GM13977 (cell line): ENCODE measurements at regions not wholly inside any gene's neighbourhood (a gene's known extent, or its start where the extent isn't known, plus 50 kb on each side); places are given as distances from the start of the nearest gene placed in this dataset.

ENCODE experiments used
- DNase-seq: peaks from one replicate; pipeline ENCODE4 v3.0.0; 2012; ENCODE audit warnings: low spot score
- in situ Hi-C: fragments of 300-500 bp; cut with MboI; formaldehyde crosslinking; loops from one replicate; pipeline ENCODE4 v1.12.0; 2022; ENCODE audit warnings: low sequenced_read_pairs, low pct_unique_long_range_greater_than_20kb, mixed read lengths, inconsistent platforms; ENCODE audit not compliant: unreplicated experiment
- TF ChIP-seq, protein P1 (sequence below): IDR thresholded peaks from 2 replicates; pipeline ENCODE4 v1.5.1; 2012; ENCODE audit warnings: mild to moderate bottlenecking, control low read depth; ENCODE audit not compliant: insufficient read depth; ENCODE audit errors: extremely low read depth, missing control alignments

DNA sequence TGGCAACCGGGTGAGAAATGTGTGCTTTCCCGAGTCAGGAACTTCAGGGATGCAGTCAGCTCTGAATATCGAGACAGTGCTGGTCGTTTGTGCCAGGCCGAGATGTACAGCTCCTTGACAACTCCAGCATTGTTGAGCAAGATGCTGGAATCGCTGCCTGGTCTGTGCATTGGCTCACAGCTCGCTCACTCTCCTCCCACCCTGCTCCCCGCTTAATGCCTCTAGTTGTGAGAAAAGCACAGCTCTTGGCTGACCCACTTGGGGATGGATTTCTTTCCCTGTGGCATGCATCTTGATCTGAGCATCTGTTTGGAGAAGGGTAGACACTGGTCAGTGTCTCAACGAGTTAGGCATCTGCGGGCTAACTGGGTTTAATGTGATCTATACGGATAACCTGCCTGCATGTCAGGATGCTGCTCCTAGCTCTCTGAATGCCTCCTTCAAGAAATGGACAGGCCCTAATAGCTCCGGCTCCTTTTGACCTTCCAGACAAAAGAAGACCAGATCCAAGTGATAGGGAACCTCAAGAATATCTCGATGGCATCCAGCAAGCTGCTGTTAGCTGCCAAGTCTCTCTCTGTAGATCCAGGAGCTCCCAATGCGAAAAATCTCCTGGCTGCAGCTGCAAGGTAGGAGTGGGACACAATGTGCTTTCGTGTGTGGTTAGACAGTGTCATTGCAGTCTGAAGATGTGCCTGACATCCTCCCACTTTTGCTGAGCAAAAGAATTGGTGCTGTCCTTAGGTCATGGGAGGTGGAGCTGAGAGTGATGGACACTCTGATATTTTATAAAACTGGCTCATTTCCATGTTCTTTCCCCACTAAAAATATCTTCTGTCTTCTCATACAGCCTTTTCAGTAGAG, 302.2 kb upstream of the TPM1 start:
- no peak for DNase-seq
- TF ChIP-seq, protein P1, sequence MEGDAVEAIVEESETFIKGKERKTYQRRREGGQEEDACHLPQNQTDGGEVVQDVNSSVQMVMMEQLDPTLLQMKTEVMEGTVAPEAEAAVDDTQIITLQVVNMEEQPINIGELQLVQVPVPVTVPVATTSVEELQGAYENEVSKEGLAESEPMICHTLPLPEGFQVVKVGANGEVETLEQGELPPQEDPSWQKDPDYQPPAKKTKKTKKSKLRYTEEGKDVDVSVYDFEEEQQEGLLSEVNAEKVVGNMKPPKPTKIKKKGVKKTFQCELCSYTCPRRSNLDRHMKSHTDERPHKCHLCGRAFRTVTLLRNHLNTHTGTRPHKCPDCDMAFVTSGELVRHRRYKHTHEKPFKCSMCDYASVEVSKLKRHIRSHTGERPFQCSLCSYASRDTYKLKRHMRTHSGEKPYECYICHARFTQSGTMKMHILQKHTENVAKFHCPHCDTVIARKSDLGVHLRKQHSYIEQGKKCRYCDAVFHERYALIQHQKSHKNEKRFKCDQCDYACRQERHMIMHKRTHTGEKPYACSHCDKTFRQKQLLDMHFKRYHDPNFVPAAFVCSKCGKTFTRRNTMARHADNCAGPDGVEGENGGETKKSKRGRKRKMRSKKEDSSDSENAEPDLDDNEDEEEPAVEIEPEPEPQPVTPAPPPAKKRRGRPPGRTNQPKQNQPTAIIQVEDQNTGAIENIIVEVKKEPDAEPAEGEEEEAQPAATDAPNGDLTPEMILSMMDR: no peak

DNA sequence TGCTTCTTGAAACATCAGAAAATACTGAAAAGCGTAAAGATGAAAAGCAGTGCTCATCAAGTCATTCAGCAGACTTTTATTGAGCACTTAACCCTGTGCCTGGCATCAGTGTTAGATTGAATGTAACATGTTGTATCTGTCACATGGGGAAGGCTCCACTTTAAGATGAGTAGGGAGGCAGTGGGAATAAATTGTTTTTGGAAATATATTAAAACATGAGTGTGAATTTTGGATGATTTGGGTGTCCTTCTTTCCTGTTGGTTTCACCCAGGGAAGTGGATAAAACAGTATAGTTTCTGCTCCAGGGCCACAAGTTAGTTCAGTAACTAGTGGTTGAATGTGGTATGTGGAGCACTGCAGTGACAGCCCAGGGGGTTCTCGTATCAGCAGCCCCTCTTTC, 301.4 kb upstream of the TPM1 start:
- in situ Hi-C loops: no loop called here
- TF ChIP-seq, protein P1: no peak

More for the DNA sequence above, 302.2 kb upstream of the TPM1 start:
- in situ Hi-C loops: no loop called here

DNA sequence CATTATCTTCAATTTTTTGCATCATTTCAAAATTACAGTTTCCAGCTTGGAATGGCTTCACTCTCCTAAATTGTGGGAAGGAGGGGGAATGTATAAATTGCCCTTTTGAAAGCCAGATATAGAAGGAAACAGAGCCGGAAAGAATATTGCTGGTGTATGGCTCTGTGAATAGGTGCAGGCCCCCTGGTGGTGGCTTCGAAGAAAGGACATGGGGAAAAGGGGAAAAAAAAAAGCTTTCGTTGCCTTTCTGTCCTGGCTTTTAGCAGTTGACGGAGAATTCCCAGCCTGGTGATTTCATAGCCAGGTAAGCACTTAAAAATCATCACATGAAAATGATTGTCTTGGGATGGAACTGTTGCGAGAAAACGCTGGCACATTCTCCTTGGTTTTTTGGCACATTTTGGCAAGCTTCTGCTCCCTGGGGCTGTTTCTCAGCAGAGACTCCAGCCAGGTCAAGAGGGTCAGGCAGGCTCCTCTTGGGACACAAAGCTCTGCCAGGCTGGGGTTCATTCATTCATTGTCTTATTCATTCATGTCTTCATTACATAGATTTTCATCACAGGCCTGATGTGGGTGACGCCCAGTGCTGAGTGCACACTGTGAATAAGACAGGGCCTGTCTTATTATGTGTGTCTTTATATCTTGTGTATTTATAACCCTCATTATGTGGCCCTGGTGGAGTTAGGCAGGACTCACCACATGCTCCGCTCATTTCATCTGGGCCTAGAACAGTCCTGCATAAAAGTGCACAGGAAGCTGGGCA, 300.0 kb upstream of the TPM1 start:
- DNase-seq: peak; percentile 63
- TF ChIP-seq, protein P1: peak; percentile 84
- in situ Hi-C loops: no loop called here

More for the DNA sequence above, 301.4 kb upstream of the TPM1 start:
- no peak for DNase-seq

DNA sequence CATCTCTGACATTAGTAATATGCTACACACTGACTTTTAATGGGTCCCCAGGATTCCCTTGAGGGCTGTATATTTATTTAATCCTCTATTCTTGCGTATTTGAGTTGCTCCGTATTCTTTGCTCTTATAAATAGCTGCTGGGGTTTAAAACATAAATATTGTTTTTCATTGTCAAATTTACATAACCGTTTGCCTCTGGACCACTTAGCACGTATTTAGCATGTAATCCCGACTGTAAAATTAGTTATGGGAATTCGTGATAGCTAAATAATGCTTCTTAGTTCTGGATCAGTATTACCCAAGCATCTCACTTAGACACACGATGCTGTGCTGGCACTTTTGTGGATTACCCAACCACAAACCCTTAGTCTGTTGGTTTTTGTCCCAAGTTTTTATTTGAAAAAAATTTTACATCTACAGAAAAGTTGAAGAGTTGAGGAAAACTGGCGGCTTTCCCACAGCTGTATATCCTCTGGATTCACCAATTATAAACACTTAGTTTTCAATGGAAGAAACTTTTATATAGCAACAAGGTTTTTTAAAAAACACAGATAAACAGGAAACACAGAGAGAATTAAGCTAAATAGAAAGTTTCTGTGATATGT, 296.8 kb upstream of the TPM1 start:
- in situ Hi-C loops: no loop called here
- no peak for DNase-seq
- TF ChIP-seq, protein P1: no peak

DNA sequence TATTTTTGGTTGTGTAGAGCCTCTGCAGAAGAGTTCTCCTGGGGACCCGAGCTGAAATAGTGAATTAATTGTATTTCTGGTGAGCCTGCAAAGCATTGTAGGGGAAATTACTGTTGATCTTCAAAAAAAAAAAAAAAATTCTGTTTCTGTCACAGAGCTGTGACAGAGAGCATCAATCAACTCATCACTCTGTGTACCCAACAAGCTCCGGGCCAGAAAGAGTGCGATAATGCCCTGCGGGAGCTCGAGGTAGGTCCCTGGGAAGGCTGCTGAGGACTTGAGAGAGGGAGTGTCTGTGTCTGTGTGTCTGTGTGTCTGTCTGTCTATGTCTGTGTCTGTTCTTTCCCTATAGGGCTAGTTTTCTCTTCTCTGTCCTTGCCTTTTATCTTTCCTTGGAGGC, 294.4 kb upstream of the TPM1 start:
- DNase-seq: no peak
- TF ChIP-seq, protein P1: no peak
- in situ Hi-C loops: no loop called here

DNA sequence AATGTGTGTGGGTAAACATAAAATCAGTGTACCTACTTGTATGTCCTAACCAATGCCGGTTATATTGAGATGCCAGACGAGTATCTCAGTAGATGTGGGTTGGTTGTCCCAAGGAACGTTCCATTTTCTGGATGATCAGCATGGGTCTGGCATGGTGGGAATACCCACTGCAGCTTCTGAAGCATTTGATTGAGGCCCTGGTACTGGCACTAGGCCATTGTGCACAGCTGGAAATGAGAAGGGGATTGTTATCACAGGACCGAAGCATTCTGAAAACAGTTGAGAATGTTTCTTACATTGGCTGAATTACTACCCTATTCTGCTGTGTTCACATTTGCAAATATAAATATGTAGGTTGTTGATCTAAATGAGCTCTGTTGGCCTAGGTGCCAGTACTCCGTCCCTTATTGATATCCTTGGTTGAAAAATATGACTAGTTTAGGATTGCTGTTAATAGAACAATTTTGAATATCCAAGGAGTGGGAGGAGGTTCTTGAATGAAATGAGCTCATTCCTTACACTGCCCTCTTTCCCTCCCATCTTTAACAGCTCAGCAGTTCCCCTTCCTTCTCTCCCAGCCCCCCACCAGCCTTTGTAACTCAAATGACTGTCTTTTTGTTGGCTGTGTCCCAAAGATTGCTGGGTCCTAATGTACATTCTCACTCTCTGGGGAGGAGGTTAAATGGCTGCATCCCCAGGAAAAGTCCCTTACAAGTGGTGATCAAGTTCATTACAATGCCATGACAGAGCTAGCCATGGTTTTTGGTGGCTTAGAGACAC, 293.3 kb upstream of the TPM1 start:
- in situ Hi-C loops: no loop called here
- no peak for DNase-seq
- TF ChIP-seq, protein P1: no peak
